BJ (cell line): ENCODE measurements at regions not wholly inside any gene's neighbourhood (a gene's known extent, or its start where the extent isn't known, plus 50 kb on each side); places are given as distances from the start of the nearest gene placed in this dataset.

Experiments used
- CTCF ChIA-PET: fragments of 350-600 bp; formaldehyde crosslinking; extraction: SDS; loops from one replicate; lab custom pipeline; 2021; ENCODE audit warnings: antibody characterized with exemption, inconsistent platforms; lab: Yijun Ruan, JAX
- POLR2A ChIA-PET: fragments of 300-600 bp; sonication (Branson Sonifier 250); formaldehyde crosslinking; extraction: SDS; loops from one replicate; lab custom pipeline; 2021; ENCODE audit warnings: antibody characterized with exemption; lab: Charles Lee
- DNase-seq: peaks from one replicate; pipeline ENCODE4 v3.0.0-alpha.2; 2011; ENCODE audit warnings: low read depth
- H3K27me3 ChIP-seq: 2 replicates; pipeline ENCODE4 v1.6.0; 2011; ENCODE audit warnings: low read length; ENCODE audit not compliant: control insufficient read depth, insufficient read depth
- H3K36me3 ChIP-seq: 2 replicates; pipeline ENCODE4 v1.5.1; 2011; ENCODE audit warnings: low read length; ENCODE audit not compliant: control insufficient read depth, insufficient read depth
- H3K4me3 ChIP-seq: 2 replicates; pipeline ENCODE4 v1.5.1; 2011; ENCODE audit warnings: low read depth, mild to moderate bottlenecking, control low read depth, low read length
- TF ChIP-seq, protein P1 (sequence below): IDR thresholded peaks from 2 replicates; pipeline ENCODE4 v1.5.1; 2011; ENCODE audit warnings: low read depth, mild to moderate bottlenecking, control low read depth, inconsistent platforms, low read length, moderate library complexity; ENCODE audit not compliant: insufficient read depth

DNA sequence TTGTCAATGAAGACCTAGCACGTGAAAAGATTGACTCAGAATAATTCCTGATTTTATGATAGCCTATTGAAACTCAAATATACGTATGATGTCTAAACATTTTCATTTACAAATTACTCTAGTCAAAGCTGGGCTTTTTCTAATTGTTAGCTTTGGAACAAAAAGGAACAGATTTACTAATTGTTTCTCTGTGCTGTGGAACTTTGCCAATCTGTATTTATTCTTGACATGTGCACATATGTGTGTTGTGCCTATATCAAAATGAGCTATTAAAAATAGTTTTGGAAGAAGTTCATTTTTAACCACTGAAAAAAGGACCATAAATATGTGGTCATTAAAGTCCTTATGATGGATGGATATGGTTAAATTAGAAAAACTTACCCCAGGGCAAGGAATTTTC is 85.4 kb upstream of the PACRGL start:
- Histone ChIP-seq H3K36me3 (peaks cover 12% of the 10 kb centered on the region), H3K27me3 (no peaks in the 10 kb centered on the region), H3K4me3 (no peak overlapping the region)
- no peak for DNase-seq
- CTCF ChIA-PET, result no interaction called here
- POLR2A ChIA-PET, result interaction anchor here (0.5 to 0.7 kb wide), 2 partner anchors 188 to 1314 kb away, joined by 3 to 8 read pairs; no protein-coding TSS in a partner anchor
- TF ChIP-seq, protein P1, sequence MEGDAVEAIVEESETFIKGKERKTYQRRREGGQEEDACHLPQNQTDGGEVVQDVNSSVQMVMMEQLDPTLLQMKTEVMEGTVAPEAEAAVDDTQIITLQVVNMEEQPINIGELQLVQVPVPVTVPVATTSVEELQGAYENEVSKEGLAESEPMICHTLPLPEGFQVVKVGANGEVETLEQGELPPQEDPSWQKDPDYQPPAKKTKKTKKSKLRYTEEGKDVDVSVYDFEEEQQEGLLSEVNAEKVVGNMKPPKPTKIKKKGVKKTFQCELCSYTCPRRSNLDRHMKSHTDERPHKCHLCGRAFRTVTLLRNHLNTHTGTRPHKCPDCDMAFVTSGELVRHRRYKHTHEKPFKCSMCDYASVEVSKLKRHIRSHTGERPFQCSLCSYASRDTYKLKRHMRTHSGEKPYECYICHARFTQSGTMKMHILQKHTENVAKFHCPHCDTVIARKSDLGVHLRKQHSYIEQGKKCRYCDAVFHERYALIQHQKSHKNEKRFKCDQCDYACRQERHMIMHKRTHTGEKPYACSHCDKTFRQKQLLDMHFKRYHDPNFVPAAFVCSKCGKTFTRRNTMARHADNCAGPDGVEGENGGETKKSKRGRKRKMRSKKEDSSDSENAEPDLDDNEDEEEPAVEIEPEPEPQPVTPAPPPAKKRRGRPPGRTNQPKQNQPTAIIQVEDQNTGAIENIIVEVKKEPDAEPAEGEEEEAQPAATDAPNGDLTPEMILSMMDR, result no peak

DNA sequence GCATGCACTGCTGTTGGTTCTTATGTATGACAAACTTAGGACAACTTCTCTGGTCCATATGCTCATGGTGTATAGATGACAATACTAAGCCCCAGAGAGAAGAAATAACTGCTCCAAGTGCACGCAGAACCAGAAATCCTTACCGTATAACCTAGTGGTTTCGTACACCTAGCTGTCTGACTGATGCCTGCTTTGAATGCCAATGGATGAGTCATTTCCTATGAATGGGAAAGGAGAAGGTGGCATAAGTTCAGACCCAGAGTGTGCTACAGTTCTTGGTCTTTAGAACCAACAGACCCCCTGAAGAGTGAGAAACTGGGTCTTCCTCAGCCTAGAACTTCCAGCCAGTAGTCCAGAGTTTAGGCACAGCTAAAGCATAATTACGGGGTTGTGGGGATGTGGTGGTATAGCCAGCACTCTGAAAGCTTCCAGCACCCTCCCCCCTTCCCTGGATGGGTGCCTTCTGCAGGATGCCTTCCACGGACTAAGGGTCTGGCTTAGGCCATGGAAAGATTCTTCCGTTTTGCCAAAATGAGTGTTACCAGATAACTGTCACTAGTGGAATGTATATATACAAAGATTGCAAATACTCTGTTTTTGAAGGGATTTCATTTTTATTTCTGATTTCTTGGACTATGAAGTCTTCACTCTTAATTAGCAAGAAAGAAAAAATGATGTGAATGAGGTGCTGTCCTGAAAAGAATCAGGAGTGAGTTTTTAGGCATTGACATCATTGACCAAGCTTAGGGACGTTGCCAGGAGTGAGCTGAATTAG is 84.6 kb upstream of the PACRGL start:
- ChIA-PET POLR2A (interaction anchor here (0.5 kb wide), 1 partner anchor 188 kb away, joined by 3 read pairs; no protein-coding TSS in a partner anchor), CTCF (no interaction called here)
- no peaks in the 10 kb centered on the region for H3K27me3 ChIP-seq
- peaks cover 10% of the 10 kb centered on the region for H3K36me3 ChIP-seq
- TF ChIP-seq, protein P1, result no peak
- no peak for DNase-seq
- no peak overlapping the region for H3K4me3 ChIP-seq

DNA sequence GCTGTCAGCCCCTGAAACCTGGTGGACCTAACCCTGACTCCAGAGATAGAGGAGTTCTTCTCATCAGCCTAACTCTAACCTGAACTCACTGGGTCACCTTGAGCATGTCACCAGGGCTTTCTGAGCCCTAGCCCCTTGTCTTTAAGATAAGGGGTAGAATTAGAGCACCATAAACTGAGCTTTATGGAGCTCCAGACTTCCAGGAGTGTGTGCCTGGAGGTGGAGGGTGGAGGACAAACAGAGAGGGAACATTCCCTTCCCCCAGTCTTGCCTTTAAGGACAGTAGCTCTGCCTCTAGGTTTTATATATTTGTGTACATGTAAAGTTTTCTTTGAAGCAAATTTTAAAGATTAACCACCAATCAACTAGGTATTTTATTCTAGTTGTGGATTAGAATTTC is 83.9 kb upstream of the PACRGL start:
- CTCF ChIA-PET, result interaction anchor here (1.2 kb wide), 1 partner anchor 9 kb away, joined by 3 read pairs; no protein-coding TSS in a partner anchor
- TF ChIP-seq, protein P1, result no peak
- DNase-seq, result no peak
- POLR2A ChIA-PET, result no interaction called here
- H3K4me3 ChIP-seq, result no peak overlapping the region
- H3K36me3 ChIP-seq, result peaks cover 10% of the 10 kb centered on the region
- H3K27me3 ChIP-seq, result no peaks in the 10 kb centered on the region

DNA sequence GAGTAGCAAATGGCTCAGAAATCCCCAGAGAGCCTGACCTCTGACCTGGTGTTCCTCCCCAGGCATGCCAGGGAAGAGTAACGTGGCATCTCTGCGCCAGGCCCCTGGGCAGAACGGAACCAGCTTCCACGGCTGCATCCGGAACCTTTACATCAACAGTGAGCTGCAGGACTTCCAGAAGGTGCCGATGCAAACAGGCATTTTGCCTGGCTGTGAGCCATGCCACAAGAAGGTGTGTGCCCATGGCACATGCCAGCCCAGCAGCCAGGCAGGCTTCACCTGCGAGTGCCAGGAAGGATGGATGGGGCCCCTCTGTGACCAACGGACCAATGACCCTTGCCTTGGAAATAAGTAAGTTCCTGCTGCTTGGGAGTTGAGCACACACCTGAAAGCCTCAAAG is 83.4 kb upstream of the PACRGL start:
- TF ChIP-seq, protein P1, result no peak
- H3K4me3 ChIP-seq, result no peak overlapping the region

DNA sequence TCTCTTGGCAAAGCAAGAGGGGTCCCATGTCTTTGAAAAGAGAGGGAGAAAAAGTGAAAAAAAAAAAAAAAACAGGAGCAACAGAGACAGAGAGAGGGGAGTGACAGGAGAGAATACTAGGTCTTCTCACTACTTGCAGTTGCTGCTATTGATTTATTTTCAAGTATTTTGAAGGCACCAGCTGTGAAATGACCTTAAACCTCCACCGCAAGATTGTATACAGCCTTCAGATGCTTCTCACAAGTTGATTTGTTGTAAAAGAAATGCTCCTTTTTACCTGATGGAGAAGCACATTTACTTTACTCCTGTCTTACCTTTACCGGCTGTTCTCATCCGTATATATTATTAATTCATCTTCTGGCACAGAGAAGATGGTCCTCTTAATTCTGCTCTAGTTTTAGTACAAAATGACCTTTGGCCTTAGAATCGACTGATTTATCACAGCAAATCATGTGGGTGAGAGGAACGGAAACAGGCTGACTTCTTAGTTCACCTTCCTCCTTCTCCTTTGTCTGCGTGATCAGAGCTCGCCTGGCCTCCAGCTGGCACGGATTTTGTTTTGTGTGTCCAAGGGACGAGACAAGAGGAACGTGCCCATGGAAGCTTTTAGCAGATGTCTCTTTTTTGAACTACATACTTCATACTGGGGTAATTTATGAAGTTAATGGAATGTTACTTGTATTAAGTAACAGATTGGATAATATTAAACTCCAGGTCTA is 82.4 kb upstream of the PACRGL start:
- peaks cover 9% of the 10 kb centered on the region for H3K36me3 ChIP-seq
- peak; percentile 35 for DNase-seq
- CTCF ChIA-PET, result interaction anchor here (0.7 kb wide), 1 partner anchor 10 kb away, joined by 3 read pairs; no protein-coding TSS in a partner anchor
- POLR2A ChIA-PET, result no interaction called here
- no peaks in the 10 kb centered on the region for H3K27me3 ChIP-seq
- TF ChIP-seq, protein P1, result no peak
- no peak overlapping the region for H3K4me3 ChIP-seq

More for the DNA sequence above, 83.4 kb upstream of the PACRGL start:
- CTCF ChIA-PET, result interaction anchor here (1.2 kb wide), 1 partner anchor 9 kb away, joined by 3 read pairs; no protein-coding TSS in a partner anchor
- POLR2A ChIA-PET, result no interaction called here
- Histone ChIP-seq H3K27me3 (no peaks in the 10 kb centered on the region), H3K36me3 (peaks cover 10% of the 10 kb centered on the region)
- DNase-seq, result no peak
